ENCODE measurements at regions not wholly inside any gene's neighbourhood (a gene's known extent, or its start where the extent isn't known, plus 50 kb on each side); places are given as distances from the start of the nearest gene placed in this dataset.

GRCh38 chr3:13202744-13203397 lies 129.6 kb upstream of the IQSEC1 start:
- no peak overlapping the region for H3K4me3 ChIP-seq (ENCODE audit: low read depth, low read length)
- no peak for TF ChIP-seq CTCF (IDR thresholded peaks at IDR 0.05; ENCODE audit: borderline replicate concordance, insufficient read depth, low read depth, low read length)

GRCh38 chr3:13201851-13202250 lies 128.6 kb upstream of the IQSEC1 start:
- no peak overlapping the region for H3K4me3 ChIP-seq (ENCODE audit: low read depth, low read length)
- no peak for TF ChIP-seq CTCF (IDR thresholded peaks at IDR 0.05; ENCODE audit: borderline replicate concordance, insufficient read depth, low read depth, low read length)

GRCh38 chr3:13200946-13201345 lies 127.7 kb upstream of the IQSEC1 start:
- no peak overlapping the region for H3K4me3 ChIP-seq (ENCODE audit: low read depth, low read length)
- no peak for TF ChIP-seq CTCF (IDR thresholded peaks at IDR 0.05; ENCODE audit: borderline replicate concordance, insufficient read depth, low read depth, low read length)

- H3K4me3 ChIP-seq (ENCODE audit: low read depth, low read length), result no peak overlapping the region
- no peak for TF ChIP-seq CTCF (IDR thresholded peaks at IDR 0.05; ENCODE audit: borderline replicate concordance, insufficient read depth, low read depth, low read length)
These were observed 127.2 kb upstream of the IQSEC1 start for GRCh38 chr3:13200465-13200864.

- H3K4me3 ChIP-seq (ENCODE audit: low read depth, low read length), result no peak overlapping the region
- TF ChIP-seq CTCF (IDR thresholded peaks at IDR 0.05; ENCODE audit: borderline replicate concordance, insufficient read depth, low read depth, low read length), result no peak
These were observed 126.7 kb upstream of the IQSEC1 start for GRCh38 chr3:13199899-13200451.

GRCh38 chr3:13199006-13199776 lies 126.0 kb upstream of the IQSEC1 start:
- no peak overlapping the region for H3K4me3 ChIP-seq (ENCODE audit: low read depth, low read length)
- no peak for TF ChIP-seq CTCF (IDR thresholded peaks at IDR 0.05; ENCODE audit: borderline replicate concordance, insufficient read depth, low read depth, low read length)
